ENCODE measurements at regions not wholly inside any gene's neighbourhood (a gene's known extent, or its start where the extent isn't known, plus 50 kb on each side); places are given as distances from the start of the nearest gene placed in this dataset.
A peak's percentile ranks its signal among the peaks of the same experiment; 100 is the strongest.
"Not testable (repeated sequence)": the region's sequence is repeated elsewhere in the genome, so short reads cannot be mapped to it uniquely, and the experiment has no call there.

DNA sequence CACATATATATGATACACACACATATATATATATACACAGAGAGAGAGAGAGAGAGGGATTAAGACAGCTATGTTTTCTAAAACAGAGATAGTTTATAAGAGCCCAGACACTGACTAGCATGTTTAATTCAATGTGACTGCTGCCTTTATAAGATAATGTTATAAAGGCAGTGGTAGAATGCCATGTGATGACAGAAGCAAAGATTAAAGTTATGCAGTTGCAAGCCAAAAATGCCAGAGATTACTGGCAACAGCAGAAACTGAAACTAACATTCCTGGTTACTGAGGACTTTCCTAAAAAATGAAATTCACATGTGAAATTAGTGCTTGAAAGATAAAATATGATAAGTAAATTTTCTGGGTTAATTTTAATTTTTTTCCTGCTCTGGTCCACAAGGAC lies 1888.9 kb downstream of the LRRC4C start:
- H3K9me3 ChIP-seq (ENCODE audit: insufficient read depth, low read length) = no peaks in the 10 kb centered on the region
- H2AFZ ChIP-seq (ENCODE audit: low read depth, low read length) = no peak overlapping the region
- H4K20me1 ChIP-seq (ENCODE audit: insufficient read depth, low read length) = no peaks in the 10 kb centered on the region
- no peaks in the 10 kb centered on the region for H3K79me2 ChIP-seq (ENCODE audit: low read length)
- H3K9ac ChIP-seq (ENCODE audit: low read length) = no peak overlapping the region
- H3K36me3 ChIP-seq (replicated peaks; ENCODE audit: low read depth, low read length) = no peaks in the 10 kb centered on the region
- no peak overlapping the region for H3K27ac ChIP-seq (ENCODE audit: low read length)
- no peak overlapping the region for H3K4me2 ChIP-seq (ENCODE audit: low read length)
- H3K4me3 ChIP-seq (ENCODE audit: low read length) = no peak overlapping the region
- H3K27me3 ChIP-seq (ENCODE audit: low read depth, low read length) = no peaks in the 10 kb centered on the region
- TF ChIP-seq CTCF (IDR thresholded peaks at IDR 0.05; ENCODE audit: low read depth, low read length) = no peak
- no peak for TF ChIP-seq EZH2phosphoT487 (IDR thresholded peaks at IDR 0.05; ENCODE audit: low read depth)
- no peaks in the 10 kb centered on the region for H3K4me1 ChIP-seq (ENCODE audit: low read length)

- Histone ChIP-seq H4K20me1 (ENCODE audit: insufficient read depth, low read length) (no peaks in the 10 kb centered on the region), H3K9ac (ENCODE audit: low read length) (no peak overlapping the region), H2AFZ (ENCODE audit: low read depth, low read length) (no peak overlapping the region), H3K27me3 (ENCODE audit: low read depth, low read length) (no peaks in the 10 kb centered on the region), H3K79me2 (ENCODE audit: low read length) (no peaks in the 10 kb centered on the region), H3K9me3 (ENCODE audit: insufficient read depth, low read length) (no peaks in the 10 kb centered on the region), H3K4me2 (ENCODE audit: low read length) (no peak overlapping the region), H3K36me3 (replicated peaks; ENCODE audit: low read depth, low read length) (no peaks in the 10 kb centered on the region), H3K27ac (ENCODE audit: low read length) (no peak overlapping the region), H3K4me1 (ENCODE audit: low read length) (no peaks in the 10 kb centered on the region), H3K4me3 (ENCODE audit: low read length) (no peak overlapping the region)
- TF ChIP-seq EZH2phosphoT487 (IDR thresholded peaks at IDR 0.05; ENCODE audit: low read depth) (no peak), CTCF (IDR thresholded peaks at IDR 0.05; ENCODE audit: low read depth, low read length) (no peak)
These were observed 1889.7 kb downstream of the LRRC4C start for GRCh38 chr11:39569789-39570188.

- Histone ChIP-seq H3K27ac (ENCODE audit: low read length) (no peak overlapping the region), H3K27me3 (ENCODE audit: low read depth, low read length) (no peaks in the 10 kb centered on the region), H3K4me3 (ENCODE audit: low read length) (no peak overlapping the region), H3K79me2 (ENCODE audit: low read length) (no peaks in the 10 kb centered on the region), H2AFZ (ENCODE audit: low read depth, low read length) (0 out of 2 replicates have a peak overlapping the region, but pooled peaks have one; percentile 2), H3K9ac (ENCODE audit: low read length) (no peak overlapping the region), H3K4me2 (ENCODE audit: low read length) (no peak overlapping the region), H4K20me1 (ENCODE audit: insufficient read depth, low read length) (no peaks in the 10 kb centered on the region), H3K36me3 (replicated peaks; ENCODE audit: low read depth, low read length) (no peaks in the 10 kb centered on the region), H3K9me3 (ENCODE audit: insufficient read depth, low read length) (no peaks in the 10 kb centered on the region), H3K4me1 (ENCODE audit: low read length) (no peaks in the 10 kb centered on the region)
- TF ChIP-seq CTCF (IDR thresholded peaks at IDR 0.05; ENCODE audit: low read depth, low read length) (no peak), EZH2phosphoT487 (IDR thresholded peaks at IDR 0.05; ENCODE audit: low read depth) (no peak)
These were observed 1917.0 kb downstream of the LRRC4C start for GRCh38 chr11:39542460-39542859.

- Histone ChIP-seq H3K4me2 (ENCODE audit: low read length) (no peak overlapping the region), H3K4me1 (ENCODE audit: low read length) (no peaks in the 10 kb centered on the region), H2AFZ (ENCODE audit: low read depth, low read length) (0 out of 2 replicates have a peak overlapping the region, but pooled peaks have one; percentile 2), H3K79me2 (ENCODE audit: low read length) (no peaks in the 10 kb centered on the region), H3K9me3 (ENCODE audit: insufficient read depth, low read length) (no peaks in the 10 kb centered on the region), H3K4me3 (ENCODE audit: low read length) (no peak overlapping the region), H4K20me1 (ENCODE audit: insufficient read depth, low read length) (no peaks in the 10 kb centered on the region), H3K27me3 (ENCODE audit: low read depth, low read length) (no peaks in the 10 kb centered on the region), H3K9ac (ENCODE audit: low read length) (no peak overlapping the region), H3K27ac (ENCODE audit: low read length) (no peak overlapping the region), H3K36me3 (replicated peaks; ENCODE audit: low read depth, low read length) (no peaks in the 10 kb centered on the region)
- TF ChIP-seq CTCF (IDR thresholded peaks at IDR 0.05; ENCODE audit: low read depth, low read length) = no peak
- TF ChIP-seq EZH2phosphoT487 (IDR thresholded peaks at IDR 0.05; ENCODE audit: low read depth) = no peak
These were observed 1917.5 kb downstream of the LRRC4C start for GRCh38 chr11:39541945-39542351.

DNA sequence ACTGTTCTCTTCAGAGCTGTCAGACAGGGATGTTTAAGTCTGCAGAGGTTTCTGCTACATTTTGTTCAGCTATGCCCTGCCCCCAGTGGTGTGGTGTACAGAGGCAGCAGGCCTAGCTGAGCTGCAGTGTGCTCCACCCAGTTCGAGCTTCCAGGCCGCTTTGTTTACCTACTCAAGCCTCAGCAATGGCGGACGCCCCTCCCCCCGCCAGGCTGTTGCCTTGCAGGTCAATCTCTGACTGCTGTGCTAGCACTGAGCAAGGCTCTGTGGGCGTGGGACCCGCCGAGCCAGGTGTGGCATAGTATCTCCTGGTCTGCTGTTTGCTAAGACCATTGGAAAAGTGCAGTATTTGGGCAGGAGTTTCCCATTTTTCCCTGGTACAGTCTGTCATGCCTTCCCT lies 1923.1 kb downstream of the LRRC4C start:
- not testable (repeated sequence) for H3K9me3 ChIP-seq (ENCODE audit: insufficient read depth, low read length); H3K9ac ChIP-seq (ENCODE audit: low read length); H2AFZ ChIP-seq (ENCODE audit: low read depth, low read length); H3K27ac ChIP-seq (ENCODE audit: low read length); H4K20me1 ChIP-seq (ENCODE audit: insufficient read depth, low read length); H3K27me3 ChIP-seq (ENCODE audit: low read depth, low read length); H3K79me2 ChIP-seq (ENCODE audit: low read length); H3K4me3 ChIP-seq (ENCODE audit: low read length); H3K4me2 ChIP-seq (ENCODE audit: low read length); H3K4me1 ChIP-seq (ENCODE audit: low read length); H3K36me3 ChIP-seq (replicated peaks; ENCODE audit: low read depth, low read length)
